GM21528 (cell line): ENCODE measurements at regions not wholly inside any gene's neighbourhood (a gene's known extent, or its start where the extent isn't known, plus 50 kb on each side); places are given as distances from the start of the nearest gene placed in this dataset.

Experiments used
- ATAC-seq: cut with Tn5 transposase; IDR thresholded peaks from one replicate; pipeline ENCODE4 v1.9.1; 2021; ENCODE audit warnings: mild to moderate bottlenecking, moderate library complexity; ENCODE audit not compliant: unreplicated experiment, low FRiP score

GRCh38 chr7:116083796-116084195 is 53.2 kb upstream of the TFEC start:
- no peak for ATAC-seq

GRCh38 chr7:116086547-116087045 is 56.0 kb upstream of the TFEC start:
- no peak for ATAC-seq

- no peak for ATAC-seq
These were observed 56.7 kb upstream of the TFEC start for GRCh38 chr7:116087291-116087690.

- no peak for ATAC-seq
These were observed 57.4 kb upstream of the TFEC start for GRCh38 chr7:116087984-116088383.

GRCh38 chr7:116089293-116089692 is 58.7 kb upstream of the TFEC start:
- no peak for ATAC-seq

GRCh38 chr7:116093516-116094301 is 63.1 kb upstream of the TFEC start:
- ATAC-seq = no peak

- ATAC-seq = no peak
These were observed 64.8 kb upstream of the TFEC start for GRCh38 chr7:116095396-116095795.

GRCh38 chr7:116097365-116098009 is 66.9 kb upstream of the TFEC start:
- ATAC-seq = no peak

GRCh38 chr7:116098175-116098574 is 67.6 kb upstream of the TFEC start:
- ATAC-seq = no peak

- ATAC-seq = no peak
These were observed 70.1 kb upstream of the TFEC start for GRCh38 chr7:116100626-116101025.

- ATAC-seq = no peak
These were observed 71.1 kb upstream of the TFEC start for GRCh38 chr7:116101704-116102103.

- ATAC-seq = no peak
These were observed 80.9 kb upstream of the TFEC start for GRCh38 chr7:116111475-116111874.

GRCh38 chr7:116113310-116113709 is 82.7 kb upstream of the TFEC start:
- no peak for ATAC-seq

GRCh38 chr7:116120839-116121238 is 89.5 kb upstream of the TES start:
- ATAC-seq = no peak

GRCh38 chr7:116122972-116123595 is 87.3 kb upstream of the TES start:
- no peak for ATAC-seq

- ATAC-seq = no peak
These were observed 82.2 kb upstream of the TES start for GRCh38 chr7:116128139-116128538.

GRCh38 chr7:116135306-116135705 is 75.0 kb upstream of the TES start:
- no peak for ATAC-seq

GRCh38 chr7:116138202-116138801 is 72.0 kb upstream of the TES start:
- ATAC-seq = peak; percentile 88

GRCh38 chr7:116139007-116139406 is 71.3 kb upstream of the TES start:
- no peak for ATAC-seq

GRCh38 chr7:116139807-116140206 is 70.5 kb upstream of the TES start:
- no peak for ATAC-seq

GRCh38 chr7:116142374-116142773 is 68.0 kb upstream of the TES start:
- ATAC-seq = no peak
